Fibroblast of lung (primary cell): ENCODE measurements at regions not wholly inside any gene's neighbourhood (a gene's known extent, or its start where the extent isn't known, plus 50 kb on each side); places are given as distances from the start of the nearest gene placed in this dataset.

Experiments
- DNase-seq, 2 donors: peaks; one replicate each; pipeline versions ENCODE4 v3.0.0 to v3.0.0-alpha.2; 2010; ENCODE audit warnings: low read depth in 2 of 2
- H2AFZ ChIP-seq: 2 replicates; pipeline ENCODE4 v1.5.1; 2012; ENCODE audit warnings: low read length, control low read depth, inconsistent platforms
- H3K27ac ChIP-seq: 2 replicates; pipeline ENCODE4 v1.5.1; 2011; ENCODE audit warnings: low read length, control low read depth; ENCODE audit not compliant: insufficient read depth
- H3K27me3 ChIP-seq: 2 replicates; pipeline ENCODE4 v1.5.1; 2011; ENCODE audit warnings: mild to moderate bottlenecking, low read length; ENCODE audit not compliant: control insufficient read depth, insufficient read depth
- H3K36me3 ChIP-seq: 2 replicates; pipeline ENCODE4 v1.5.1; 2011; ENCODE audit warnings: low read length; ENCODE audit not compliant: control insufficient read depth, insufficient read depth
- H3K4me1 ChIP-seq: 2 replicates; pipeline ENCODE4 v1.5.1; 2011; ENCODE audit warnings: low read length; ENCODE audit not compliant: control insufficient read depth, insufficient read depth; ENCODE audit errors: extremely low read depth
- H3K4me2 ChIP-seq: 2 replicates; pipeline ENCODE4 v1.5.1; 2011; ENCODE audit warnings: low read length, control low read depth; ENCODE audit not compliant: insufficient read depth; ENCODE audit errors: extremely low read depth
- H3K4me3 ChIP-seq, 4 experiments: fragments of 200-600 bp in 1 of 4; sonication (generic) in 1 of 4; replicated peaks in 1 of 4; 2 replicates each; pipeline ENCODE4 v1.5.1; 2011 to 2016; ENCODE audit warnings: low read length in 4 of 4, low read depth in 3 of 4, mild to moderate bottlenecking in 3 of 4, control low read depth in 2 of 4, inconsistent platforms in 1 of 4, mixed read lengths in 1 of 4; ENCODE audit not compliant: insufficient read depth in 1 of 4; ENCODE audit errors: control extremely low read depth in 1 of 4
- H3K79me2 ChIP-seq: 2 replicates; pipeline ENCODE4 v1.5.1; 2012; ENCODE audit warnings: mild to moderate bottlenecking, low read length, inconsistent platforms; ENCODE audit not compliant: control insufficient read depth, insufficient read depth
- H3K9ac ChIP-seq: 2 replicates; pipeline ENCODE4 v1.5.1; 2011; ENCODE audit warnings: mild to moderate bottlenecking, low read length, control low read depth; ENCODE audit not compliant: insufficient read depth
- H3K9me3 ChIP-seq: 2 replicates; pipeline ENCODE4 v1.5.1; 2012; ENCODE audit warnings: low read depth, low read length; ENCODE audit not compliant: control insufficient read depth, insufficient read depth
- H4K20me1 ChIP-seq: 2 replicates; pipeline ENCODE4 v1.5.1; 2011; ENCODE audit warnings: low read length; ENCODE audit not compliant: control insufficient read depth, insufficient read depth; ENCODE audit errors: extremely low read depth
- EZH2 ChIP-seq: IDR thresholded peaks from 2 replicates; pipeline ENCODE4 v1.5.1; 2012; ENCODE audit warnings: low read length, control low read depth, mild to moderate bottlenecking; ENCODE audit errors: missing control alignments
- TF ChIP-seq, protein P1 (sequence below), 2 donors: IDR thresholded peaks in 1 of 2; conservative IDR thresholded peaks in 1 of 2; 1 replicate in 1 of 2; 2 replicates in 1 of 2; pipeline ENCODE4 v1.5.1; 2011 to 2012; ENCODE audit warnings: low read length in 2 of 2, control low read depth in 1 of 2, inconsistent platforms in 1 of 2, low read depth in 1 of 2, mild to moderate bottlenecking in 1 of 2

GRCh38 chrX:13152518-13153185, 108.2 kb upstream of the FAM9C start:
- Histone ChIP-seq H3K36me3 (no peaks in the 10 kb centered on the region), H3K4me3 (no peak overlapping the region), H4K20me1 (no peaks in the 10 kb centered on the region), H3K79me2 (no peaks in the 10 kb centered on the region), H3K4me2 (no peak overlapping the region), H3K9ac (no peak overlapping the region), H2AFZ (no peak overlapping the region), H3K27me3 (no peaks in the 10 kb centered on the region), H3K4me1 (no peaks in the 10 kb centered on the region), H3K27ac (peak overlapping the region; percentile 66), H3K9me3 (no peaks in the 10 kb centered on the region)
- DNase-seq: no peak
- TF ChIP-seq, protein P1, sequence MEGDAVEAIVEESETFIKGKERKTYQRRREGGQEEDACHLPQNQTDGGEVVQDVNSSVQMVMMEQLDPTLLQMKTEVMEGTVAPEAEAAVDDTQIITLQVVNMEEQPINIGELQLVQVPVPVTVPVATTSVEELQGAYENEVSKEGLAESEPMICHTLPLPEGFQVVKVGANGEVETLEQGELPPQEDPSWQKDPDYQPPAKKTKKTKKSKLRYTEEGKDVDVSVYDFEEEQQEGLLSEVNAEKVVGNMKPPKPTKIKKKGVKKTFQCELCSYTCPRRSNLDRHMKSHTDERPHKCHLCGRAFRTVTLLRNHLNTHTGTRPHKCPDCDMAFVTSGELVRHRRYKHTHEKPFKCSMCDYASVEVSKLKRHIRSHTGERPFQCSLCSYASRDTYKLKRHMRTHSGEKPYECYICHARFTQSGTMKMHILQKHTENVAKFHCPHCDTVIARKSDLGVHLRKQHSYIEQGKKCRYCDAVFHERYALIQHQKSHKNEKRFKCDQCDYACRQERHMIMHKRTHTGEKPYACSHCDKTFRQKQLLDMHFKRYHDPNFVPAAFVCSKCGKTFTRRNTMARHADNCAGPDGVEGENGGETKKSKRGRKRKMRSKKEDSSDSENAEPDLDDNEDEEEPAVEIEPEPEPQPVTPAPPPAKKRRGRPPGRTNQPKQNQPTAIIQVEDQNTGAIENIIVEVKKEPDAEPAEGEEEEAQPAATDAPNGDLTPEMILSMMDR (conservative IDR thresholded peaks at IDR 0.05 in 1 of 2, IDR thresholded peaks at IDR 0.05 in 1 of 2; ENCODE audit: low read depth in 1 of 2, low read length in 2 of 2): no peak
- no peak for TF ChIP-seq EZH2

DNA sequence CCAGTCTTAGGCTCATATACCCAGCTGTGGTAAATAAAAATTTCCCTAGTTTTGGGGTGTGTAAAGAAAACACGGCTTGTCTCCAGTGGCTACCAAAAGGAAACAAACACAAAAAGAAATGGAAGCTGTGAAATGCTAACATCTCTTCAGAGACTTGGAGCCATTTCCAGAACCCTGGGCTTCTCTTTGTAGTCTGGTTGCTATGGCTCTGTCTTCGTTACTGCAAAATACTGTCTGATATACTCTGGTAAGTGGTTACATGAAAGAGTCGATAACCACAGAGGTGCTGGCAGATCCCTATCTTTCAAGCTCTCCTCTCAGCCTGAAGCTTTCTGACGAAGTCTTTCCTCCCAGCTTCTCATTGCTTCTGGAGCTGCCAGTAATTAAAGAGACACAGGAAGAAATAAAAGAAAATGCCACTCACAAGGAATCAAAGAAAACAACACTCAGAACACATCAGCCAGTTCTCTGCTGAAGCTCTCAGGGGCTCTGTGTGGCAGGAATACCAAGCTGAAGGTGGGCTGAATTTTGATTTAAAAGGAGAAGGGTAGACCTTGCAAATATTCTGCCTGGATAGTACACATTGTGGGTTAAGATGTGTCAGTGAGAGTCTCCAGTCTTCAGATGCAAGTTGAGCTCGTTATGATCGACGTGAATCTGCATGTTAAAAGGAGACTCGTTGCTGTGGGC, 107.6 kb upstream of the FAM9C start:
- no peaks in the 10 kb centered on the region for H3K27me3 ChIP-seq
- H2AFZ ChIP-seq: no peak overlapping the region
- H3K9ac ChIP-seq: no peak overlapping the region
- TF ChIP-seq, protein P1 (conservative IDR thresholded peaks at IDR 0.05 in 1 of 2, IDR thresholded peaks at IDR 0.05 in 1 of 2; ENCODE audit: low read depth in 1 of 2, low read length in 2 of 2): no peak
- no peak for TF ChIP-seq EZH2
- no peaks in the 10 kb centered on the region for H3K36me3 ChIP-seq
- H3K4me3 ChIP-seq: no peak overlapping the region
- DNase-seq: peak in 1 of 2 donors; percentile 76
- no peaks in the 10 kb centered on the region for H4K20me1 ChIP-seq
- no peaks in the 10 kb centered on the region for H3K4me1 ChIP-seq
- H3K9me3 ChIP-seq: no peaks in the 10 kb centered on the region
- H3K27ac ChIP-seq: peak overlapping the region; percentile 66
- no peak overlapping the region for H3K4me2 ChIP-seq
- no peaks in the 10 kb centered on the region for H3K79me2 ChIP-seq

GRCh38 chrX:13149702-13150350, 105.4 kb upstream of the FAM9C start:
- no peaks in the 10 kb centered on the region for H3K27me3 ChIP-seq
- no peak overlapping the region for H3K27ac ChIP-seq
- H3K4me3 ChIP-seq: no peak overlapping the region
- no peak overlapping the region for H3K4me2 ChIP-seq
- H3K79me2 ChIP-seq: no peaks in the 10 kb centered on the region
- H3K36me3 ChIP-seq: no peaks in the 10 kb centered on the region
- H2AFZ ChIP-seq: no peak overlapping the region
- H4K20me1 ChIP-seq: no peaks in the 10 kb centered on the region
- H3K9ac ChIP-seq: no peak overlapping the region
- no peak for TF ChIP-seq EZH2
- TF ChIP-seq, protein P1 (conservative IDR thresholded peaks at IDR 0.05 in 1 of 2, IDR thresholded peaks at IDR 0.05 in 1 of 2; ENCODE audit: low read depth in 1 of 2, low read length in 2 of 2): no peak
- no peak for DNase-seq
- H3K9me3 ChIP-seq: no peaks in the 10 kb centered on the region
- peaks cover 3% of the 10 kb centered on the region for H3K4me1 ChIP-seq
